GM21717 (cell line): ENCODE measurements at regions not wholly inside any gene's neighbourhood (a gene's known extent, or its start where the extent isn't known, plus 50 kb on each side); places are given as distances from the start of the nearest gene placed in this dataset.

Experiments used
- ATAC-seq: cut with Tn5 transposase; IDR thresholded peaks from one replicate; pipeline ENCODE4 v1.9.1; 2021; ENCODE audit warnings: mild to moderate bottlenecking, moderate library complexity; ENCODE audit not compliant: unreplicated experiment

DNA sequence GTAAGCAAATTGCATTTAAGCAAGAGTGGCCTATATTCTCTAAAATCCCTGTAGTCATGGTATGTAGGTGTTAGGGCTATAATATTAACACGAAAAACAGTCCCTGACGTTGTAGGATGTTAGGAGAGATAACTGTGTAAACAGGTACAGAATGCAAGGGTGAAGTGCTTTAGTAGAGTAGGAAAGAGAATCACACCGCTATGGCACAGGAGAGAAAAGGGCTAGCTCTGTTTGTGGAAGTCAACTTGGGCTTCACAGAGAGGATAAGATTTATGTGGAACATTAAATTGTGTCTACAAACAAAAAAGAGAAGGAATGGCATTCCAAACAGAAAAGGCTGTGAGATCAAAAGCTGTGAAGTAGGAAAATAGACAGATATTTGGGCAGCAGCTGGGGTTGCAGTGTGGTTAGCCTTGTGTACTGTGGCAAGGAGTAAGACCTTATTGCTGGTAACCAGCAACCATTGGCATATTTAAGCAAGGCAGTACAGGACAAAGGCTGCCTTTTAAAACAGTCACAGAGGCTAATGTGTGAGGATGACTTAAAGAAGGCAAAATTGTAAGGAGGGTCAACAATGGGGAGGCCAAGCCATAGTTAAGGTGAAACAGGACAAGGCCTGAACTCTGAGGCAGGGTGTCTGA lies 337.5 kb upstream of the ADAMTSL1 start:
- ATAC-seq = no peak

DNA sequence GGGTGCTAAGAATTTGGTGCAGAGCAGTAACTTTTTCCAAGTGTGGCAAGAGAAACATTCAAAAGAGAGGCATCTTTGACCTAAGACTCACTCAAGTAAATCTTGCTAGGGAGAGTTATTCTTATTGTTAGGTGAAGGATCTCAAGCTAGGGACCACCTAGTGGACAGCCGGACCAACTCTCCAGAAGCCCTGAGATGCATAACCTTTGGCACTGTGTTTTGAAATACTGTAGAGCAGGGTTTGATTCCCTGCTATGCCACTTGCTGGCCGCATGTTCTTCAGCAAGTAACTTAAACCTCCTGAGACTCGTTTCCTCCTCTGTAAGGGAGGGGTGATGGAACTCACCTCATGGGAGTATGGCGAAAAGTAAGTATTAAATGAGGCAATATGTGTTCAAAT lies 336.1 kb upstream of the ADAMTSL1 start:
- no peak for ATAC-seq

DNA sequence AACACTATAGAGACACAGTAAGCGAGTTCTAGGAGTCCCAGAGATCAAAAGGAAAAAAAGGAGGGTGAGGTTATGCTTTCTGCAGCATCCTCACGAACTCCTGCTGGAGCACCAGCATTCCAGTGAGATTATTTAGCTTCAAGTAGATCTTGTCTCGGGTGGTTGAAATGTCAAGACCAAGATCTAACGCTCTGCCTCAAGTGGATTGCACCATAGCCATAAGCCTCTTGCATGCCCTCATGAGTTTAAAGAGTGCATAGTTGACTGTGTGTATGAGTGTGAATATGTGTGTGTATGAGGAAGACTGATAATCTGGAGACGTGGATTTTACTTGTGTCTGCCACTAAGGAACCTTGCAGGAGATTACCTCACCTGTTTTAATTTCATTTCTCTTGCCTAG lies 335.3 kb upstream of the ADAMTSL1 start:
- no peak for ATAC-seq

DNA sequence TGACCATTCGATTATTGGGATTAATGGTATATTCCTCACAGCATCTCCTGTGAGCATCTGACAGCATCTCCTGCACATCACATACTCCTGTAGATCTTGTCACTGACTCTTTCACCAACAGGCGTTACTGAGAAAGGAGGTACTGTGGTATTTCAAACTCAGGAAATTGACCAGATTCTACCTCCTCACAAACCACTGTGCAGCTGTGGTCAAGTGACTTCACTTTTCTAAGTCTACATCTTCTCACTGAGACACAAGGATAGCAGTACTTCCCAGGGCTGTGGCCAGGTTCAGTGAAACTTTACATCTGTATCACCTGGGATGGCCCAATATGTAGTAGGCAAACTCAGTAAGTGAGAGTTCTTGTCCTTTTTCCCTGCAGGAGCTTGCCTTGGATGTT lies 332.3 kb upstream of the ADAMTSL1 start:
- ATAC-seq = no peak

DNA sequence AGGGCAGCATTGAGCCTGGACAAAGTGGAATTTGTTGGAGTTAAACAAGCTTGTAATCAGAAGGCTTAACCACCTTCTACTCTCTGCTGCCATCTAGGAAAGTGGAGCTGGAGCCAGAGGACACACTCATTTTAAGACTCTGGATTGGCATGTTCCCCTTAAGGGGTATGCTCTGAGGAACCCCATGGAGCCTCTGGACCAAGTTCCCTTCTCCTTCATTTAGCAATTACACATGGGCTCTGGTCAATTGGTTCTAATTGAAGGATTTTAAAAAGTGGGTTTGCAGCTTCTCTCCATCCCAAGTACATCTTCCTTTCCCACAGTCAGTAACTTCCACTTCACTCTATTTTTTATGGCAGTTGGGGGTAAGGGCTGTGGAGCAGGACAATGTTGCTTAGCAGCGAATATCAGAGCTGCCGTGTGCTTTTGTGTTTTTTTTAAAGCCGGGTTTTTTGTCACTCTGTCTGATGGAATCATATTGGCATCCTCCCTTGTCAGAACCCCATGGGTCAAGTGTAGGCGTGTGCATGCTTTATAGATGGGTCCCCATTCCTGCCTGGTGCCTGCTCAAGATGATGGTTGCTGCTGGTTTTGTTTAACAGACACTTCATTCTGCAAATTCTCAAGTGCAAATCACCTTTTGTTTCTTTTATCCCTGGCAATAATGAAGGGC lies 330.7 kb upstream of the ADAMTSL1 start:
- ATAC-seq = no peak

DNA sequence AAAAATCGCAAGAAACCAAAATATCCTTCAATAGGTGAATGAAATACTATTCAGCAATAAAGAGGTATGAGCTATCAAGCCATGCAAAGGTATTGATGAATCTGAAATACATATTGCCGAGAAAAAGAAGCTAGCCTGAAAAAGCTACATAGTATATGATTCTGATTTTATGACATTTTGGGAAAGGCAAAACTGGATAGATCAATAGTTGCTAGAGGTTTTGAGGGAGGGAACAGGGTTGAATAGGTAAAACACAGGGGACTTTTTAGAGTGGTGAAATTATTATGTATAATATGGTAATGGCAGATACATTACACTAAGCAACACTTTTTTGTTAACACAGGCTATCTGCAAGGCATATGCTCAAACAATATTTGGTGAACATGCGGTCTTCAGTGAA lies 327.6 kb upstream of the ADAMTSL1 start:
- ATAC-seq = no peak

DNA sequence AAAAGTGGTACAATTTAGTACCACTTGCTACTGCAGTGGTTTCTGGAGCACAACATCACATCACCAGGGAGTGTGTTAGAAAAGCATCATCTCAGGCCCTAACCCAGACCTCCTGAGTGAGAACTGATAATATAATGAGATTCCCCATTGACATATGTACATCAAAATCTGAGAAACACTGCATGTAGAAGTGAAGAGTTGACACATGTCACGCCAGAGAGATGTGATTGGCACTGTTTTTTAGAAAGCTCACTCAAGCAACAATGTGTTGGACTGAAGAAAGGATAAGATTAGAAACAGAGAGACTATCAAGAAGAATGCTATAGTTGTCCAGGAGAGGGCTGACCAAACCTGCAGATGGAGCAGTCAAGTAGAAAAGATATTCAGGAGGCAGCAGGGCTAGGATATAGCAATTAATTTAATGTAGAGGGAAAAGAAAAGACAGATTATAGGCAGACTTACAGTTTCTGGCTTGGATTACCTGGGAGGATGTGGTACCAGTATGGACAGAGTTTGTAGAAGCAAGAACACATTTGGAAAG lies 324.4 kb upstream of the ADAMTSL1 start:
- no peak for ATAC-seq

DNA sequence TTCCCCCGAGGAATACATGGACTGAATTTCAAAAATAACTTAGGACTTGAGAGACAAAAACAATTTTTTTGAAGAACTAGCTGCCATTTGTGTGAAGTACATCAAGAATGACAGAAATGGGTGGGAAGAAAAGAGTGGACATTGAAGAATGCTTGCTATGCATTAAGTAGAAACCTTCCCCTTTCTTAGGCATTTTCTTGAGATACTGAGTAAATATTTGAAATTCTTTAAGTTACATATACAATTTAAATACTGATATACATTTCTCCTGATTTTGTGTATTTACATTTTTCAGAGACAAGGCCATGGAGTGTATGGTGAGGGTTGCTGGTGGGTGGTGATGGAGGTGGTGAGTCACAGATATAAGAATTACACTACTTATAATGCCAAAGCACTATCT lies 319.3 kb upstream of the ADAMTSL1 start:
- no peak for ATAC-seq

DNA sequence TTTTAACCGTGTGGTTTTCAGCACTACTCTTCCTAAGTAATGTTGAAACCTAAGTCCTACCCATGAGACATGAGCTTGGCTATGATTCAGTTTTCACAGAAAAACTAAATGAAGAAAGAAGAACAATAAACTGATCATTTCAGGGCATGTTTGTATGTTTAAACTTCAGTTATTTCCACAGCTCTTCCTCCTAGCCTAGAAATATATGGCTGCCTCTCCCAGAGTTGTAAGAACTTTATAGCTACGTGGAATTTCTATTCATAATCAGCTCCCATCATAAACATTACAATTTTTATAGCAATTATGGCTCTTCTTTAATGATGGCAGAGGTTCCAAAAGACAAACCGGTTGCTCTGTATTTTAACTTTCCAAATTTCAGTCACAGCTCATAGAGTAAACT lies 314.7 kb upstream of the ADAMTSL1 start:
- no peak for ATAC-seq

DNA sequence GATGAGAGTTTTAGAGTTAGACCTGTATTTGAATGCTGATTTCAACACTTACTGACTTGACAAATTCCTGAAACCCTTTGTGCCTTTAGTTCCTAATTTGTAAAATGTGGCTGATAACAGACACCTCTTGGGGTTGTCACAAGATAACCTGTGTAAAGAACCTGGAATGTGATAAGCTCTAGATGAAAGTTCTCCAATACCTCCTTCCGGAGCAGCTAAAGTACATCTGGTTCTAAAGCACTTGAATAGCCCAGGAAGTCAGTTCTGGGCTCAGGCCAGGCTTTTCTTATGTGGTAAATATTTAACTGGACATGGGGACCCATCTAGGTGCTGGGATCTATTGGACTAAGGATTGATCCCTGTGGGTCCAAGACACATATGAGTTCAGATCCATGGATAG lies 310.8 kb upstream of the ADAMTSL1 start:
- ATAC-seq = no peak

DNA sequence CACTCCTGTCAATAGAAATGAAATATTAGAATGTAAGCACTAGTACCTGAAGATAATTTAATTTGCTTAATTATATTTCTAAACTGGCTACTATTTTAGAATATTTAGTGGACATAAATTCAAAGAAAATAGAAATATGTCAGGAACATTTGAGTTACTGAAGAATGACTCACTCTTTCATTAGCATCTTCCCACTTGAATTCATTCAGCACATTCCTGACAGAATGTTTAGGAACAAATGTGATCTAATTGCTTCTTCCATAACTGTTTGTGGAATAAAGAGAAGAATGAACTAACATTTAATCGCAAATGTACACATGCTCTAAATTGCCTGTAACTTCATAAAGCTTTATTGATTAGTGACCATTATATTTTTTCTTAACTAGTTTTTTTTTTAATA lies 306.2 kb upstream of the ADAMTSL1 start:
- ATAC-seq = no peak

DNA sequence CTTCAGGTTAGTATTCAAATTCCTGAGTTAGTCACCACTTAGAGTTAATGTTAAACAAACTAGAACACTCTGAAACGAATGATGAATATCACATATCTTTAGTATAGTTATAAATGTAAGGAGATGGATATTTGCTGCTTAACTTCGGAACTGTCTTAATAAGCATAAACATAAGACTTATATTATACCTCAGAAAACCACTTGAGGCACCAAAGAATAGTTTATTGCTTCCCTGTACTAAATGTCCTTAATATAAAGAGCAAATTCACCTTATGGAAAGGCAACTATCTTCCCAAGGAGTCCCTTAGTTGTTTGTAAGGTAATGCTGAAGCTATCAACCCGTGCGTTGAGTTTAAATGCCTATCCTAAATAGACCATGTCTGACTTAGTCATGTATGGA lies 300.0 kb upstream of the ADAMTSL1 start:
- ATAC-seq = no peak

DNA sequence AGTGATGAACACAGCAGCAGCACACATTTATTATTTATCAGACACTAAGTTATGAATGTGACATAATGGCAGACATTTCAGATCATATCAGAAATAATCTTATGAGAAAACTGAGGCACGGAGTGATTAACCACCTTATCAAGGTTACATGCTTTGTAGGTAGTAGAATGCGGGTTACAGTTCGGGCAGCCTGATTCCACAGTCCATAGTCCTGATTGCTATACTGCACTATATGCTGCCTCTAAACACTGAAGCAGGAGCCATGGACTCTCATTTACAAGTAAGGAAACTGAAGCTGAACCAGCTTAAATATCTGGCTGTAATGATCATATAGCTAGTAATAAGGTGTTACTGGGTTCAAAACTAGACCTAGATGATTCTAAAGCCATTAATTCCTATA lies 291.3 kb upstream of the ADAMTSL1 start:
- ATAC-seq = no peak

DNA sequence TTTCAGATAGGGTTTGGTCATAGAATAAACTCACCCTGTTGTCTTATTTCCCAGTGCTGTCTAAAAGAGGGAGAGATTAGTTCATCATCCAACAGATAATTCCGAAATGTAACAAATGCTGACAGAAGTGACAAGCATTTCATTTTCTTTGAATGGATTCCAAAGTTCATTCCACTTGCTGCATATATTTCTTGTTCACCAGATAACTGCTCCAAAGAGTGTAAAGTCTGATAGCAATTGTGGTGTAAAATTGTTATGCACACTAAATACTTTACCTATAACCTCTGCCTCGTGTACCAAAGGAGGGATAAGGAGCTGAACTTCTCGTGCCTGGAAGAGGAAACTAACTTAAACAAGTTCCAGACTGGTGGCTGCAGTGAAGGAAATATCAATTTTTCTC lies 290.0 kb upstream of the ADAMTSL1 start:
- ATAC-seq = no peak

DNA sequence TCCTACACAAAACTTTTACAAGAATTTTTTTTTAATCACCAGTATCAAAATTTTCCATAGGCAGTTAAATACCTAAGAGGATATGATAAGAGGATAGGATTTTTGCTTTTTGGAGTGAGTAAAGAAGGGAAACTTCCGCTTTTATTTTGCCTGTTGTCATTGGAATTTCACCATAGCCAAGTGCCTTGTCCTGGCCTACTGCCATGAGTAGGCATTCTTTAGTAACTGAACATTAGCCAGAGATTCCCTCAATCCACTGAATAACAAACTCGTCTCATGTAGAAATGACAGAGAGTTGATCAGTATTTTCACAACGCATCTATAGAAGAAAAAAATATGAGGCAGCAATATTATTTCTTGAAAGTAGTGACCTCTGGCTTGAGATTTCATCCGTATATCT lies 289.6 kb upstream of the ADAMTSL1 start:
- no peak for ATAC-seq

DNA sequence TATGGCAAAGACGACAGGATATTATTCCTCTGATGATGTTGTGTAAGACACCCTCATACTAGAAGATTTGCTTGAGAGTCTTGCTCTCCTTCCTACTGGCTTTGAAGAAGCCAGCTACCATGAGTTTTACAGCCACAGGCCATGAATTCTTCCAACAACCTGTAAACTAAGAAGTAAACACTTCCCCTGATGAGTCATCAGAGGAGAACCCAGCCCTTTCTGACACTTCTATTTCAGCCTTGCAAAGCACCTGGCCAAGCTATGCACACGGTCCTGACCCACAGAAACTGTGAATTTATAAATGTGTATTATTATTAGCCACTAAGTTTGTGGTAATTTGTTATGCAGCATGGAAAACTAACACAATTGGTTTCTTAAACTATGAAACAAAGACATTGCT lies 288.8 kb upstream of the ADAMTSL1 start:
- ATAC-seq = no peak

DNA sequence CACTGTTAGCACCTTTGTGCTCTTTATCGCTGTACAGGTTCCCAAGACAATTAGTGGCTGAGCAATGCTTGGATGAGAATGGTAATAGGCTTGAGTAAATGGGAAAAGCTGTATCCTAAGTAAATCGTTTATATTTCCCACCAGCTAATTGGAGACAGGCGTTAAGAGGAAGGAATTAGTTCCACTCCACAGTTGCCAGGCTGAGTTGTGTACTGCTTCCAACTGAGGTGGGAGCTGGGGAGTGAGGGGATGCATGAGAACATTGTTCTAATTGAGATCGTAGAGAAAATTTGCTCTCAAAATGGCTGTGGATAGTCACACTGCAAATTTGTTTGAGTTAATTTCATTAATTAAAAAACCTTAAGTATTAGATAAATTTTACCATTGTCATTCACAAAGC lies 285.0 kb upstream of the ADAMTSL1 start:
- ATAC-seq = no peak

DNA sequence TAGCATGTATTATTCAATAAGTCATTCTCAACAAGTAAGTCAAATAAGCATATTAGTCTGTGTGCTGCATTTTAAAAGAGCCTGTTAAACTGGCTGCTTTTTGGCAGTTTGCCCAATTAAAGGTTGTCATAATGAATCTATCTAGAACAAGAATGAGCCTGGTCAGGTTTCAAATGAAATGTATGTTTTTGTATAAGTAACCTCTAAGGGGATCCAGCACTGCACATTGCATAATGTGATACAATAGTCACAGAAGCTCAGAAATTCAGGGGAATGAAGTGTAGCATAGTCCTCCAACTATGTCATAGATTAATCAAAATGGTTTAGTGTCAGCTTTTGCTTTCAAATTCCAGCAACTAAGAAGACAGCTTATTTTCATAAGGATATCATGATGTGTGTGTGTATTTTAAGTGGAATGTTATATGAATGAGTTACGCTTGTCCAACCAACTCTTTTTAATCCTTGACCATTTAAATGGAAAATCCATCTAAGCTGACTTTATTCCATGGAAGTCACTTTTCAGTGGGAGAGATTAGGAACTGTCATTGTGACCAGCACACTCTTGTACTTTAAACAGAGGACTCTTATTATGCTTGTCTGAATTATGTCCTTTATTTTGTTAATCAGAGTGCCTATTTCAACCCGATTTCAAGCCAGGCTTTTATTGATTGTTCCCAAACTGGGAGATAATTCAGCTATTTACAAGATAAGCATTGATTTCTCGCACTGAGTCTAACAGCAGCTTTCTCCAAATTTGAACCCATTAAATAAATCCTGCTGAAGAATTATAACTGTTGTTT lies 283.9 kb upstream of the ADAMTSL1 start:
- no peak for ATAC-seq

DNA sequence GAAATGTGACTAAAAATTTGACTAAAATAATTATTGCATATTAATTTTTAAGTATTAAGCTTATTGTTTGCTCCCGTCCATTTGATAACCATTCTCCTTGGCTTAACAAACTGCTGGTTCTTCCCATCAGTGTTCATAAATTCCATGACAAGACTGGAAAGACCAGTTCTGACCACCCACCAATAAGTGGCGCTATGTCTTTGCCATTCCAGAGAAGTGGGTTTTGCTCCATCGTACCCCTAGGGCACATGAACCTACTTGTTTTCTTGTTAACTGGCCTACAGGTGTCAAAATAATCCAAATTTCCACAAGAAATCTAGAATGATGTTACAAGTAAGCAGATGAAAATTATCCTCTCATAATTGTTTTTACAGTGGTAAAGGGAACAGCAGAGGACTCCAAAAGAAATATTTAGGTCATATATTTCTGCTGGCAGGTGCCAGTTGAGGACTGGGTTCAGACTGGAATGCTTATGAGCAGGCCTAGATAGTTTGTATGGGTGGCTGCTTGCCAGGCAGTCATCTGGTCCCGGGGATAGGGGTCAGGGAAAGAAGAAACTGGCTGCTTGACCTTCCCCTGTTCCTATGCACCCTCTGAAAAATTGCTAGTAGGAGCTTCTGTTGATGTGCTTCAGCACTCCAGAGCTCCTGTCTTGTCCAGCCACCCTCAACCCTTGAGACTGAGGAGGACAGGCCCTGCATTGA lies 283.1 kb upstream of the ADAMTSL1 start:
- ATAC-seq = no peak

DNA sequence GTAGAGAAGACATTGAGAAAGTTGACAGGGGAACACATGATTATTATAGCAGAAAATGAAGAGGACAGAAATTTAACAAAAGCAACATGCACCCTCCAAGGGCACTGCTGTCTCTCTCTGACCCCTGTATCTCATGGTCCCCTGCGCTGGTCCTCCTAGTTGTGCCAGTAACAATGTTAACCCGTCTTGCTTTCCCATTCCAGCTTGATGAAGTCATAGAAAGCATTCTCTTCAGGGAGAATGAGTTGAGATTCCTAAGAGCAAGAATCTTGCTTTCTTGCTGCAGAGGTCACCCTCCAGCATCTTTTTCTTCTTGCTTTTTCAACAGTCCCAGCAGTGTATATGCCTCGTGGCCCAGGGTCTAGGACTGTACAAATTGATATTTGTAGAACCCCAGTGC lies 279.6 kb upstream of the ADAMTSL1 start:
- no peak for ATAC-seq

DNA sequence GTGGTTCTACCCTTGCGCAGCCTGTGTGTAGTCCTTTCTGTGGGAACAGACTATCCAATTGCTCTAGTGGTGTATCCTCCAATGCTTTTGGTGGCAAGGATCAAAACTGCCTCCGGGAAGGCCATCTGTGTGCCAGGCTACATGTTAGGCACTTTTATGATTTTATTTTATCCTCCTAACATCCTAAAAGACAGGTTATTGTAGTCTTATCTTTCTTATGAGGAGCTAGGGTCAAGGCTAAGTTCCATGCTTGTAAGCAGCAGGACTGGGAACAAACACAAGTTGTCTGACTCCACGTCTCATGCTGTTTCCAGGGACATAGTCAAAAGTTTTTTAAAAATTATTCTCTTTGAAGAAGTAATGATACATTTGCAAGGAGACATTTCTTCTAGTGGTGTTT lies 278.7 kb upstream of the ADAMTSL1 start:
- ATAC-seq = no peak
